Thoracic aorta (tissue), 2 donors: ENCODE measurements at regions not wholly inside any gene's neighbourhood (a gene's known extent, or its start where the extent isn't known, plus 50 kb on each side); places are given as distances from the start of the nearest gene placed in this dataset.

Source experiments
- ATAC-seq: fragments of 150-250 bp; one replicate; pipeline ENCODE4 v1.8.0; 2017; ENCODE audit warnings: low read depth; ENCODE audit not compliant: insufficient number of reproducible peaks, low FRiP score
- DNase-seq: peaks from one replicate; pipeline ENCODE4 v3.0.0-alpha.2; 2020; ENCODE audit warnings: low spot score
- H3K27ac ChIP-seq, 2 donors: fragments of 200-600 bp; sonication (generic); 1 replicate in 1 of 2; 2 replicates in 1 of 2; pipeline ENCODE4 v1.5.1; 2016; ENCODE audit warnings: mild to moderate bottlenecking in 2 of 2, moderate library complexity in 2 of 2
- H3K27me3 ChIP-seq: fragments of 200-600 bp; sonication (generic); replicated peaks from 2 replicates; pipeline ENCODE4 v1.6.0; 2016; ENCODE audit warnings: mild to moderate bottlenecking; ENCODE audit not compliant: insufficient read depth
- H3K36me3 ChIP-seq: fragments of 200-600 bp; sonication (generic); one replicate; pipeline ENCODE4 v1.5.1; 2016
- H3K4me1 ChIP-seq, 2 donors: fragments of 200-600 bp; sonication (generic); 1 replicate in 1 of 2; 2 replicates in 1 of 2; pipeline versions ENCODE4 v1.5.1 to v1.6.0; 2016; ENCODE audit warnings: low read depth in 2 of 2, mild to moderate bottlenecking in 1 of 2; ENCODE audit not compliant: control insufficient read depth in 1 of 2
- H3K4me3 ChIP-seq: fragments of 200-600 bp; sonication (generic); 2 replicates; pipeline ENCODE4 v1.5.1; 2016; ENCODE audit warnings: mild to moderate bottlenecking
- H3K9me3 ChIP-seq: fragments of 200-600 bp; sonication (generic); 2 replicates; pipeline ENCODE4 v1.5.1; 2016
- CTCF ChIP-seq: fragments of 200-600 bp; sonication (generic); IDR thresholded peaks from one replicate; pipeline ENCODE4 v1.5.1; 2019; ENCODE audit warnings: antibody characterized with exemption

GRCh38 chr11:19482319-19483100 is 230.1 kb upstream of the NAV2 start:
- no peak for TF ChIP-seq CTCF
- H3K27ac ChIP-seq = no peak overlapping the region
- no peak overlapping the region for H3K4me3 ChIP-seq
- H3K4me1 ChIP-seq = no peaks in the 10 kb centered on the region
- ATAC-seq = no peak
- no peaks in the 10 kb centered on the region for H3K9me3 ChIP-seq
- no peak for DNase-seq
- no peaks in the 10 kb centered on the region for H3K27me3 ChIP-seq
- H3K36me3 ChIP-seq = no peaks in the 10 kb centered on the region

GRCh38 chr11:19480540-19480939 is 232.1 kb upstream of the NAV2 start:
- H3K36me3 ChIP-seq = no peaks in the 10 kb centered on the region
- H3K4me1 ChIP-seq = no peaks in the 10 kb centered on the region
- TF ChIP-seq CTCF = no peak
- no peak overlapping the region for H3K27ac ChIP-seq
- no peak for ATAC-seq
- H3K27me3 ChIP-seq = no peaks in the 10 kb centered on the region
- no peak for DNase-seq
- no peaks in the 10 kb centered on the region for H3K9me3 ChIP-seq
- H3K4me3 ChIP-seq = no peak overlapping the region

- Histone ChIP-seq H3K27ac (no peak overlapping the region), H3K36me3 (no peaks in the 10 kb centered on the region), H3K4me1 (no peaks in the 10 kb centered on the region), H3K4me3 (no peak overlapping the region), H3K27me3 (no peaks in the 10 kb centered on the region), H3K9me3 (no peaks in the 10 kb centered on the region)
- no peak for TF ChIP-seq CTCF
- no peak for DNase-seq
- no peak for ATAC-seq
Measured at GRCh38 chr11:19478891-19479290, 233.7 kb upstream of the NAV2 start.

- H3K27ac ChIP-seq = no peak overlapping the region
- no peaks in the 10 kb centered on the region for H3K4me1 ChIP-seq
- no peak overlapping the region for H3K4me3 ChIP-seq
- no peaks in the 10 kb centered on the region for H3K9me3 ChIP-seq
- no peak for TF ChIP-seq CTCF
- ATAC-seq (no peak), DNase-seq (no peak)
- H3K27me3 ChIP-seq = no peaks in the 10 kb centered on the region
- H3K36me3 ChIP-seq = no peaks in the 10 kb centered on the region
Measured at GRCh38 chr11:19474954-19475721, 234.4 kb upstream of the E2F8 start.

- no peak for DNase-seq
- no peaks in the 10 kb centered on the region for H3K27me3 ChIP-seq
- TF ChIP-seq CTCF = no peak
- no peaks in the 10 kb centered on the region for H3K36me3 ChIP-seq
- no peaks in the 10 kb centered on the region for H3K4me1 ChIP-seq
- no peaks in the 10 kb centered on the region for H3K9me3 ChIP-seq
- no peak overlapping the region for H3K27ac ChIP-seq
- H3K4me3 ChIP-seq = no peak overlapping the region
- no peak for ATAC-seq
Measured at GRCh38 chr11:19474211-19474610, 233.5 kb upstream of the E2F8 start.
